ENCODE measurements at regions not wholly inside any gene's neighbourhood (a gene's known extent, or its start where the extent isn't known, plus 50 kb on each side); places are given as distances from the start of the nearest gene placed in this dataset.

DNA sequence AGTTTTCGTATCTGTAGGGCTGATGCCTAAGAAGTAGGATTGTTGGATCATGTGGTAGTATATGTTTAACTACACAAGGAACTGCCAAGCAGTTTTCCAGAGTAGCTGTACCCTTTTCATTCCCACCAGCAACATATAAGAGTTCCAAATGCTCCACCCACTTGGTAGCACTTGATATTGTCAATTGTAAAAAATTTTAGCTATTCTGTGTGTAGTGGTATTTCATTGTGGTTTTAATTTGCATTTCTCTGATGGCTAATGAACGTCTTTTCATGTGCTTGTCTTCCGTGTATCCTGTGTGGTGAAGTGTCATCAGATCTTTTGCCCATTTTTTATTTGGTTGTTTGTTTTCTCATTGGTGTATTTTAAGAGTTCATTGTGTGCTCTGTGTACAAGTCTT is 69.7 kb downstream of the TANC2 start:
- no peak for TF ChIP-seq POLR2A (IDR thresholded peaks at IDR 0.05)
- TF ChIP-seq, protein P1, sequence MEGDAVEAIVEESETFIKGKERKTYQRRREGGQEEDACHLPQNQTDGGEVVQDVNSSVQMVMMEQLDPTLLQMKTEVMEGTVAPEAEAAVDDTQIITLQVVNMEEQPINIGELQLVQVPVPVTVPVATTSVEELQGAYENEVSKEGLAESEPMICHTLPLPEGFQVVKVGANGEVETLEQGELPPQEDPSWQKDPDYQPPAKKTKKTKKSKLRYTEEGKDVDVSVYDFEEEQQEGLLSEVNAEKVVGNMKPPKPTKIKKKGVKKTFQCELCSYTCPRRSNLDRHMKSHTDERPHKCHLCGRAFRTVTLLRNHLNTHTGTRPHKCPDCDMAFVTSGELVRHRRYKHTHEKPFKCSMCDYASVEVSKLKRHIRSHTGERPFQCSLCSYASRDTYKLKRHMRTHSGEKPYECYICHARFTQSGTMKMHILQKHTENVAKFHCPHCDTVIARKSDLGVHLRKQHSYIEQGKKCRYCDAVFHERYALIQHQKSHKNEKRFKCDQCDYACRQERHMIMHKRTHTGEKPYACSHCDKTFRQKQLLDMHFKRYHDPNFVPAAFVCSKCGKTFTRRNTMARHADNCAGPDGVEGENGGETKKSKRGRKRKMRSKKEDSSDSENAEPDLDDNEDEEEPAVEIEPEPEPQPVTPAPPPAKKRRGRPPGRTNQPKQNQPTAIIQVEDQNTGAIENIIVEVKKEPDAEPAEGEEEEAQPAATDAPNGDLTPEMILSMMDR (IDR thresholded peaks at IDR 0.05) = no peak

All from thyroid gland (tissue), 4 donors.